Activated T-helper 1 cell treated with Interleukin-2 at 50 U/mL for 16 hours (primary cell): ENCODE measurements at regions not wholly inside any gene's neighbourhood (a gene's known extent, or its start where the extent isn't known, plus 50 kb on each side); places are given as distances from the start of the nearest gene placed in this dataset.
"Not testable (repeated sequence)": the region's sequence is repeated elsewhere in the genome, so short reads cannot be mapped to it uniquely, and the experiment has no call there.

Experiments used
- DNase-seq: peaks from one replicate; pipeline ENCODE4 v3.0.0-alpha.2; 2020; ENCODE audit warnings: low read depth

DNA sequence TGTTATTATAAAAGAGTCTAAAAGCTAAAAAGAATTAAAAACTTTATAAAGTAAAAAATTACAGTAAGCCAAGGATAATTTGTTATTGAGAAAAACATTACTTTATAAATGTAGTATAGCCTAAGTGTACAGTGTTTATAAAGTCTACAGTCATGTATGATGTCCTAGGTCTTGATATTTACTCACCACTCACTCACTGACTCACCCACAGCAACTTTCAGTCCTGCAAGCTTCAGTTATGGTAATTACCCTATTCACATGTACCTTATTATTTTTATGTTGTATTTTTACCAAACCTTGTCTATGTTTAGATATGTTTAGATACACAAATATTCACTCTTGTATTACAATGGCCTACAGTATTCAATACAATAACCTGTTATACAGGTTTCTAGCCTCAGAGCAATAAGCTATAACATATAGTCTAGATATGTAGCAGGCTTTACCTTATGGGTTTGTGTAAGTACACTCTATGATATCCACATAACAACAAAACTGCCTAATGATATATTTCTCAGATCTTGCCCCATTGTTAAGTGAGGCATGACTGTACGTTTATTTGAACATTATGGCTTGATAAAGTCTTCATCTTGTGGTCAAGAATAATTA is 113.7 kb upstream of the KITLG start:
- DNase-seq: no peak

DNA sequence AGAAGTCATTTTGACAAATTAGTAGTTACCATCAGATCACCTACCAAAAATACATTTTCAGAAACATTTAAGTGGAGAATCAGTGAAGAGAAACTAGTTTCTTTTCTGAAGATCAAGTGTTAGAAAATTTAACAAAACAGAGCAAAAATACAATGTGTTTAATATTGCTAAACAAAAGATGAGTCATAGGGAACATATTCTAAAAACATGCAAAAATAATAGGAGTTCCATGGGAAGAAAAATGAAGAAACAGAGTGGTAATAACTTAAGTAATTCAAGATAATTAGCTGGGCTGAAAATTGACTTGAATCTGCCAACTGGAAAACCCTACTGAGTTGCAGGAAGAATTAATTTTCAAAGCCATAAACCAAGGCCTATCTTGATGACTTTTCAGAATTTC is 111.5 kb upstream of the KITLG start:
- no peak for DNase-seq

DNA sequence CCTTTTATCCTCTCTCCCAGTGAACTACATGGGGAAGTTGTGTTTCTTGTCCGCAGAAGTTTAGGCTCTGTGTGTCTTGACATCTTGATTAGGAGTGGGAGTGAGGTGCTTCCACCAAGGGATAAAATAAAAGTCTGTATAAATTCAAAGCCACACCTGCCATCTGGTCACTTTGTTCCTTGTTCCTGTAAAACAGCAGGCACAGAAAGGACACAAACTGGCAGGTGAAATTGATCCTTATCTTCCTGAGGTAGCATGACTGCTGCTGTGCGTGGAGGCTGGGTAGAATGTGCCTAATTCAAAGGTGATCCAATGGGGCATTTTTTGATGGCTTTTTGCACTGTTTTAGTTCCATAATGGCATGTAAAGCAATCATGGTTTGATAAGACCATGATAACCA is 104.3 kb upstream of the KITLG start:
- no peak for DNase-seq

DNA sequence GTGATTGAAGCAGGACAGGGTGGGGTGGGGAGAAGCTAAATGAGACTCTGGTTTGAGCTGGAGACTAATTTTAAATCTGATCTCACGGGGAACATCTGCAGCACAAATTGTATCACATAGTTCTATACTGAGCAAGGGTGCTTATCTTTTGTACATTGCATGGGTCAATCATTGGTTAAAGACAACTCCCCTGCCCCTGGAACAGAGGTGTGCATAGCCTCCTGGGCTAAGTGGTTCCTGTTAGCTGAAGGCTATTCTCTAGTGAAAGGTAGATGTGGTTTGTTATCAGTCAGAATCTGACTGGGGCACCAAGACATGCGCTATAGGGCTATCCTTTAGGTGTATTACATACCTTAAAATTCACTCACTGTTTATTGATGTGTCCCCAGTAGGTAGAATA is 103.9 kb upstream of the KITLG start:
- DNase-seq: no peak

DNA sequence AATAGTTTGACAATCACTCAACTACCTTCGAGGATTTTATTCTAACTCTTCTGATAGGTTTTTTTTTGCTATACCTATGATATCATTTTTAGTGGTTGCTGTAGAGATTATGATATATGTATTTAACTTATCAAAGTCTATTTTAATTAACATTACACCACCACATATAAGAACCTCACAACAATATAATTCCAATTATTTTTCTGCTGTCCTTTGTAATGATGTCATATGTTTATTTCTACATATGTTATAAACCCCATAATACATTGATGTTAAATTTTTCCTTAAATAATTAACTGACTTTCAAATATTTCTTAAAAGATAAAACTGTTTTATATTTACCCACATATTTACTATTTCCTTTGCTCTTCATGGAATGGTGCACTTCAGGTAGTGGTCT is 103.4 kb upstream of the KITLG start:
- no peak for DNase-seq

DNA sequence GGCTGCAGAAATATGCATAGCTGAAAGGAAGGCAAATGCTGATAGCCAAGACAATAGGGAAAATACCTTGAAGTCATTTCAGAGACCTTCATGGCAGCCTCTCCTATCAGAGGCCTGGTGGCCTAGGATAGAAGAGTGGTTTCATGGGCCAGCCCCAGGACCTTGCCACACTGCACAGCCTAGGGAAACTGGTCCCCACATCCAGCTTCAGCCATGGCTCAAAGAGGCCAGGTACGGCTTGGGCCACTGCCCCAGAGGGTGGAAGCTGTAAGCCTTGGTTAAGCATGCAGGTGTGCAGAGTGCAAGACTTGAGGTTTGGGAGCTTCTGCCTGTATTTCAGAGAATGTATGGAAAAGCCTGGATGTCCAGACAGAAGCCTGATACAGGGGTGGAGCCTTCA is 101.0 kb upstream of the KITLG start:
- DNase-seq: no peak

DNA sequence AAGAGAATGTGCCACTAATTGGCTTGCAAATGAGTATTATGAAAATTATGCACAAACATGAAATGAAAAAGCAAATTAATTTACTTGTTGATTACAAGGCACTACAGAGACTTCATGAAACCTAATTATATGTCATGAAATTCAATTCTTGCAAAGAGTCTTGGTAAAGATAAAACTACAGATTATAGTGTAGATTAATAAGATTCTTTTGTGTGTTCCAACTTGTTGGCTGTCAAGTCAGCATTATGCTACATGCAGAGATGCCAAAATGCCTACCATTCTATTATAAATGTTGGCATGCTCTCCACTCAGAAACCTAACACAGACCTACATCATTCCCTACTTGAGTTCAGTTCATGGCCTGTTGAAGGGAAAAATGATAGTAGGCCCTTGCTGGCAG is 97.2 kb upstream of the KITLG start:
- DNase-seq: no peak

DNA sequence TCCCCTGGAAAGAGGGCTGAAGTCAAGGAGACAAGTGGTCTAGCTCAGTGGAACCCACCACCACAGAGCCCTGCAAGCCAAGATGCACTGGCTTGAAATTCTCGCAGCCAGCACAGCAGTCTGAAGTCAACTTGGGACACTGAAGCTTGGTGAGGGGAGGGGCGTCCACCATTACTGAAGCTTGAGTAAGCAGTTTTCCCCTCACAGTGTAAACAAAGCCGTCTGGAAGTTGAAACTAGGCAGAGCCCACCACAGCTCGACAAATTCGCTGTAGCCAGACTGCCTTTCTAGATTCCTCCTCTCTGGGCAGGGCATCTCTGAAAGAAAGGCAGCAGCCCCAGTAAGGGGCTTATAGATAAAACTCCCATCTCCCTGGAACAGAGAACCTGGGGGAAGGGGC is 87.3 kb upstream of the KITLG start:
- not testable (repeated sequence) for DNase-seq

DNA sequence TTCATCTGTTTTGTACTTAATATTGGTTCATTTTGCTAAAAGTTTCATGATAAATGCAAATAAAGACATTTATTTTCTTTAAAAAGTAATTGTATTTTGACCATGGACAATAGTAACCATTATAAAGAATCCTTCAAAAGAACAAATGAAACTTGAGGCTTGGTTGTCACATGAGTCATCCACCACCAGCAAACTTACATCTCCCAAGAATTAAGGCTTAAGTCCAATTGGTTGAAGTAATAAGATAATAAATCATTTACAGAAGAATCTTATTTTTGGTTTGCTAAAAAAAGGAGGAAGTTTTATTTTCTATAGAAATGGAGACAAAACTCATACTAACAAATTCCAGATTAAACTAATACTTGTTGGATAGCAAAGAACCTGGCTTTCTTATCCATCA is 84.8 kb upstream of the KITLG start:
- DNase-seq: no peak

DNA sequence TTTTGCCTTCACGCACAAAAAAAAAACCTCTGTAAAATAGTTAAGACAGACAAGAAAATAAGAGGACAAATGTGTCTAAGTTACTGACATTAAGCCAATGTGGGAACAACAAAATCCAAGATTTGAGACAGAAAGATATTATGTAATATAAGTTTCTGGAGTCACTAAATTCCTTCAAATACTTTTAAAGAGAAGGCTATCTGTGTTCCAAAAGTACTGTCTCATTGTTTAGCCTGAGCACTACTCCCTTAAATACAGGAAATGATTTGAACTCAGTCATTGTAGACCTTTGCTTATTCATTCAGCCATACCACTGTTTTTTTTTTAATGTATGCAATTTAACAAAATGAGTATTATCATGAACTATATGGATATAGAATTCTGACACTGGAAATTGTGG is 82.7 kb upstream of the KITLG start:
- DNase-seq: no peak

DNA sequence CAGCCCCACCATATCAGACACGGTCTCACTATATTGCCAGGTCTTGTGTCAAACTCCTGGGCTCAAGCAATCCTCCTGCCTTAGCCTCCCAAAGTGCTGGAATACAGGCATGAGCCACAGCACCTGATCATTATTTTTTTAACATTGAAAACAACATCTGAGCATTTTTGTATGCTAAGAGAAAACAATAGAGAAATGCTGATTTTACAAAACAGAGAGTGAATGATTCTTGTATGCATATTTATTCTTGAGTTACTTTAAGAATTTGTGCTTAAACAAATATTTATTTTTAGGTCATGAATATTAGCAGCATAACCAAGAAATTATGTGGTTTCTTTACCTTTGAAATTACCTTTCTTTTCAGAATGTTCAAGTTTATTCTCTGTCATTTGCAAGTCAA is 81.8 kb upstream of the KITLG start:
- no peak for DNase-seq

DNA sequence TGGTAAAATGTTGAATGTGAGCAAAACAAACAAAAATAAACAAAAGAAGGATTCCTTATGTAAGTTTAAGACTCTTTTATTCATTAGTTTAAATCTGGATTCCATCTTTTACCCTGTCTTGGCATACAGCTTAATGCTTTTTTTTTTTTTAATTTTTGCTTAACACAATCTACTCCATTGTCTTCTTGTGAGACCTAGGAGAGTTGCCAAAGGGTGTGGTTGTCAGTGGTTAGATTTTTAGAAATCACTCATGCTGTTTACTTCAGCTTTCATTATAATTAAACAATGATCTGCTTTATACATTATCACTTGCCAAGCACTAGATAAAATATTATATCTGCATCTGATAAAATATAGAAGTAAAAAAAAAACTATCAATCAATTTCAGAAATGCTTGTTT is 77.7 kb upstream of the KITLG start:
- DNase-seq: no peak

DNA sequence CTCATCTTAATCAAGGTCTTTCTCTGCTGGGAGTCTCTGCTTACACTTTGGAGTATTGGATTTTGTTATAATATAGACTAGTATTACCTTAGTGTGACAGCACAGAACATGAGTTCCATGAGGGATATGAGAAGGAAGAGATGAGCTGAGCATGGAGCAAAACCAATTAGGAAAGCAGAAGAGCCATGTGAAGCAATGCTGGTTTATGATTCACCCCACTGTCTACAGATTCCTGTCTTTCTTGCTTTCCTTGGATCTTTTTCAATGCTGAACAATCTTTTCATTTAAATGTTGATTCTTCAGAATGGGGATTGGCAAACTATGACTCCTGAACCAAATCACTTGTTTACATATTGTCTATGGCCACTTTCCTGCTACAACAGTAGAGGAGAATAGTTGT is 70.4 kb upstream of the KITLG start:
- no peak for DNase-seq

DNA sequence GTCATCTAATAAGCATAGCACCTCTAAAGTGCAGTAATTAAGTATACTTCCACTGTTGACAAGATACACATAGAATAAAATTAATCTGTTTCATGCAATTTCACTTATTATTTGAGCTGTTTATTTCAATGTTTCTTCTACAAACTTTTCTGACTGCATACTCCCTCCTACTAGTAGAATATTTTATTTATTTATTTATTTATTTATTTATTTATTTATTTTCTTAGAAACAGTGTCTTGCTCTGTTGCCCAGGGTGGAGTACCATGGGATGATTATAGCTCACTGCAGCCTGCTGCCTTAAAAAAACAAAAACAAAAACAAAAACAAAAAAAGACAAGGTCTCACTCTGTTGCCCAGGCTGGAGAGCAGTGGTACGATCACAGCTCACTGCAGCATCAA is 68.4 kb upstream of the KITLG start:
- DNase-seq: no peak

DNA sequence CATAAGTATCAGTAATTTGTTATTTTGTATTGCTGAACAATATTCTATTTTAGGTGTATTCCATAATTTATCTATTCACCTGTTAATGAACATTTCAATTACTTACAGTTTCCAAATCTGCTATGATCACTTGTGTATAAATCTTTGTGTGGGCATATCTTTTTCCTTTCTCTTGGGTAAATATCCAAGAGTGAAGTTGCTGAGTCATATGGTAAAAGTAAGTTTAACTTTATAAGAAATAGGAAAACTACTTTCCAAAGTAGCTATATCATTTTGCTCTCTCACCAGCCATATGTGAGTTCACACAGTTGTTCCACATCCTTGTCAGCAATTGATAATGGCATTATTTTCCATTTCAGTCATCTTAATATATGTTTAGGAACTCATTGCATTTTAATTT is 66.6 kb upstream of the KITLG start:
- DNase-seq: no peak

DNA sequence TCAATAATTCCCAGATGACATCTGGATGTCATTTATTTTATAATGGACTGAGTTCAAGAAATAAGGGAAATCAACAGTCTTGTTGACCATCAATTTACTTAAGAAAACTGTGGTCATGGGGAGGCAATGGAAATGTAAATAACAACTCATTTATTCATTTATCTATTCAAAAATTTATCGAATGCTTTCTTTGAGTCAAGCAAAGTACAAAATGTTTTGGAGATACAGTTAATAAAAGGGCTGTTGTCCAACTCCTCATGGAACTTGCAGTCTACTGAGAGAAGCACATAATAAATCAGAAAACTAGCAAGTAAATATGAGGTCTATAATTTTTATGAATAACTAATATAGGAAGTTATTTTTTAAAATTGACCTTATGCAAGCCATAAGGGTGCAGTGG is 65.5 kb upstream of the KITLG start:
- no peak for DNase-seq

DNA sequence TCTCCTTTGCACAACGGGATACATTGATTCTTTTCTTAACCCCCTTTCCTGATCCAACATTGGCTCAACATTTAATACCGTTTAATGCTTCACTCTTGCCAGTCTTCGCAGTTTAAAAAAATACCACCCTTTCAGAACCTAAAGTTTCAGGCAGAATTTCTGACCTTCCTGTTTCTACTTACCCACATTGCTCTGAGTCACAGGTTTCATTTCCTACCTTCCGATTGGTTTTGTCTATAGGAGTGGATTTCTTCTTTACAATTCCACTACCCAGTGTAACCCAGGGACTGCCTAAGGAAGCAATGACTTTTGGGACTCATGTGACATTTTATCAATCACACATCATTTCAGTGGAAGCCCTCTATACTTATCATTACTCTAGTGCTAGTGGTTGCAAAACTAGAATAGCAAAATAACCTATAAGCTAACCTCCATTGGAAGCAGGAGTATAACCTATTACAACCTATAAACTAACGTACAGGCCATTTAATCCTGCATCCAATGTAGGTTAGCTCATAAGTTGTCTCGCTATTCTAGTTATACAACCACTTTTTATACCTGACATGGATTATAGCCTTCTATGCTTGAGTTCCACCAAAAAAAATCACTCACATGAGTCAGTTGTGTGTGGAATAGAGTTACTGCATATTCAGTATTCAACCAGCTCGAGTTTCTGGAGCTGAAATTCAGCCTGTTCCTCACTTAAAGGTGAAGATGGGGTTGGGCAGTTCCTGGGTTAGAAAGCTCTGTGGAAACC is 64.9 kb upstream of the KITLG start:
- DNase-seq: no peak

DNA sequence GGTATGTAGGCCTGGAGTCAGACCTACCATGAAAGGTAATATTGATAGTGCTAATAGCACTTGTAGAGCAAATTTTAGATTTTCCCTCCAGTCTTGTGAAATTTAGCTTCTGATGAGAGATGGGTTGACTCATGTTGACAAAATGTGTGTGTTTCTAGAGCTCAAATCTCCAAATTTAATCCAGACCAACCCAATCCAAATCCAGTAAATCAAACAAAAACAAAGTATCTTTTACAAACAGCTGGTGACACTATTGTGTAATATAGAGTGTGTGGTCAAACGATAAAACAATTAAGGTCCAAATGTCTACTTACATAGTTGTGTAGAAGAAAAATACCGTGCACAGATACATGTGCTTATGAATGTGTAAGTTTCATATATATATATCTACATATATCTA is 63.4 kb upstream of the KITLG start:
- no peak for DNase-seq

DNA sequence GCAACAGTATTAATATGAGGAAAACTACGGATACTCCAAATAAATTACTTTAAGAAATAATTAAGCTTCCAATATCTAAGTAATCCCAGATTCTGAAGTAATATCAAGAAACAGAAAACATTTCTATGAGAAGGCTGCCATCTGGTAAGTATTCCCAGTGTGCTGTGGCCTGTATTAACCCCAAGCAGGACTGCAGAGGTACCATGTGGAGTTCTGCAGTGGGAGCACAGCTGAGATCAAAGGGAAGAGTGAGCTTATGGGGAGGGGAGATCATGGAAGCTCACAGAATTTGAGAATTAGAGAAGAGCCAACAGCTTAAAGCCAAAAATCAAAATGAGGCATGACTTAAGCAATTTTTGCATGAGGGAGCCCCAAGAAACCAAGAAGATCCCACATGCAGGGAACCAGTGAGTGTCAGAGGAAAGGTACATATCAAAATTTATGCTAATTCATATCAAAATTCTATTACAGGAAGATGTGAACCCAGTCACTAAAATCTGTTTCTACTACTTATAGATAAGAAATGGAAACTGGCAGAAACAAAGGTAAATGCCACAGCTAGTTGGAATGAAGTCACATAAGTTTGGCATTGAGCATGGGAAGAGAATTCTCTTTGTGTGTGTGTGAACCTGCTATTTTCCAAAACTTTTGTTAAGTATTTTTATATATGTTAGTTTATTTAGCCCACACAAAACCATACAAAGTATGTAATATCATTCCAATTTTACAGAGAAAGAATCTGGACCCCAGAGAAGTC is 62.6 kb upstream of the KITLG start:
- no peak for DNase-seq

DNA sequence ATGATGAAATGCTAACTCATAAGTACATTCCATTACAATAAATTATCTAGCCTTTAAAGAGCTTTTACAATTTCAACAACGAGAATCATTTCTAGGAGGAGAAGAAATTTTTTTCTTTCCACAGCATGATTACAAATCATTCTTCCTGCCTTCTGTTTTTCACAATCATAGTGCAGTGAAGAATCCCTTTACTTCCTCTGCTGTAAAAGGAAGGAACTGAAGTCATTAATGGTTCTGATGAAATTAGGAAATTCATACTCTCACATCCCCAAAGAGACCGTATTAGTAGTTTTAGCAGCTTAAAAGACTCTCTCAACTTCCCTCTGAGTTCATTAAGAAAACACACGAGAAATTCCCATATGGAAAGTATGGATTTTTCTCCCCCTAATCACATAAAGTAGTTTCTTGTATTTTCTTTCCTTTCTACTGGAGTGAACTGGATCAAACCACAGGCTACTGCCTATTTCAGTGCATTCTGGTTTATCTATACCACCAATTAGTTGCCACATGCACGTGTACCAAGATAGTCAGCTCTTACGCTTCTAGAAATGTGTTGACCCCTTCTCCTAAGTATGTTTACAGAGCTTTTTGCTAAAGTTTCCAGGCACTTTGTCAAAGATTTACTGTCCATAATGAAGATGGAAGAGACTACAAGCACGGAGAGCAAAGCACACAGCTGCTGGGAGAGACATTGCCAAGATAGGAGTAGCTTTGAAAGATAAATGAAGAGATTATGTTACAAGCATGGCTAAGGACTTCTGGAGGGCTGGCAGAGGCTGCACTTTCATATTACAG is 58.9 kb upstream of the KITLG start:
- no peak for DNase-seq

DNA sequence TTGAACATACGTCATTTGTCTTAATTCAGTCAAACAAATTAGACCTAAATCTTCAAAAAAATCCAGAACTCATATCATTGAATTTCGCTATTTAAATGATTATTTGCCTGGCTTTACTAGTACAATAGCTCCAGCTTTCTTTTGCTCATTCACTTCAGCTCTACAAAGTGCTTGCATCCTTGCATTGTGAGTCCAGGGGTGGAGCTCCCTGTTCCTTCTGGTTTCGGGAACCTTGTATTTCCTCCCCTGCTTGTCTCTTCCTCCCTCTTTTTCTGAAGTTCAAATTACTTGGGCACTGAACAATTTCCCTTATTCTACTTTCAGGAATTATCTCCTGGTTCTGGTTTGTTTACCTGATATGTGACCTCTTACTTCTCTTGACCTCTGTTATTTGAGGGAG is 58.1 kb upstream of the KITLG start:
- no peak for DNase-seq

DNA sequence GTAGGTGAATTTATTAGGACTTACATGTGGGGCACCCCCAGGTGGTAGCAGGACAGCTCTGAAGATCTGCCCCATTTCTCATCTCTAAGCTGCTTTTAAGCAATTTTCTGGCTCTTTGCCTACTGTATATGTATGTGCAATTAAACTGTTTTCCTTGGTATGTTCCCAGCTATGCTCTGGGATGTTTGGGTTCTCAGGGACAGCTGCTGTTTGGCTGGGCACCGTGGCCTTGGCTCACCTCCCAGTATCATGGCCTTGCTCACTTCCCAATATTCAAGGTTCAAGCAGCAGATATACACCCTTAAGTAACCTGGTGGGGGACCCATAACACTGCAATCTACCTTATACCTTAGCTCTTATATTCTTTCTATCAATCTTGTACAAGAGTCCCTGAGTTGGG is 53.7 kb upstream of the KITLG start:
- no peak for DNase-seq

DNA sequence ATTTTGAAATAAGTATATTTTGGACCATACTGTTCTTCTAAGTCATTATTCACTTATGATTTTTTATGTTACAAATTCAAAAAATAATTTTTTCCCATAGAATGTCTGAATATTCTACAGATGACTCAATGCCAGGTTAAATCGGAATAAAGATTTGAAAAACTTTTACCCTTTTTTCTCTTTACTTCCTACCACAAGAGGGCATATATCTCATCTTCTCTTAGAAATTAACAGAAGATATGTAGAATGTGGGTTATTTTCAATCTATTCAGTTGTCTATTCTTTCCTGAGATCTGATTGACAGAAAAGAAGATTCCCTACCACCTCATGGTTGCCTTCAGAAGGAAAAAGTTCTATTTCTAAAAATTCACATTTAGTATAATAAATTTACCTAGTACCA is 53.0 kb upstream of the KITLG start:
- DNase-seq: no peak
